ENCODE measurements at regions not wholly inside any gene's neighbourhood (a gene's known extent, or its start where the extent isn't known, plus 50 kb on each side); places are given as distances from the start of the nearest gene placed in this dataset.

DNA sequence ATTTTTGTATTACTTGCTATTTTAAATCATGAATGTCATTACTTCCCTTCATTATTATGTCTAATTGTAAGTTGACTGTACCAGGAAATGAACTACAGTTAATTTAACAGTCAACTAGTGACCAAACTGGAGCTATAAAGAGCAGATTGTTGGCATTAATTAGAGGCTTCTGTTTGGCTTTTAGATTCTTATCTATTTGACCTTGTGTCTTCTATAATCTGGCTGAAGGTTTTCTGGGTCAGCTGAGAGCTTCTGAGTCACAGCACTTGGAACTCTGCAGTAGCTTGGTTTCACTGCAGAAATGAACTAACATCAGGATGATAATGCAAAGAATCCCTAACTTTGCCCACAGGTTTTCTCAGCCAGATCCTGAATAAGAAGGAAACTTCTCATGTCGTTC lies 169.2 kb upstream of the LEF1 start:
- TF ChIP-seq HMG20B (CRISPR knock-in tag; conservative IDR thresholded peaks at IDR 0.05) (no peak), ZNF737 (CRISPR knock-in tag; IDR thresholded peaks at IDR 0.05; ENCODE audit: borderline replicate concordance) (no peak), PRPF4 (IDR thresholded peaks at IDR 0.05; ENCODE audit: low read depth, low read length, poor library complexity, severe bottlenecking) (no peak), ARID3A (IDR thresholded peaks at IDR 0.05; ENCODE audit: low read depth, low read length) (no peak), USF2 (IDR thresholded peaks at IDR 0.05; ENCODE audit: low read depth, low read length) (no peak), USF2 (CRISPR knock-in tag; IDR thresholded peaks at IDR 0.05; ENCODE audit: borderline replicate concordance) (no peak), ZNF382 (CRISPR knock-in tag; IDR thresholded peaks at IDR 0.05; ENCODE audit: borderline replicate concordance) (no peak), CREB1 (IDR thresholded peaks at IDR 0.05) (no peak), CREB1 (CRISPR knock-in tag; IDR thresholded peaks at IDR 0.05) (no peak), ZBTB7A (CRISPR knock-in tag; IDR thresholded peaks at IDR 0.05) (no peak), MBD4 (IDR thresholded peaks at IDR 0.05; ENCODE audit: borderline replicate concordance, low read length) (no peak), POLR2AphosphoS5 (IDR thresholded peaks at IDR 0.05; ENCODE audit: low read depth, low read length) (no peak), ARNTL (CRISPR knock-in tag; IDR thresholded peaks at IDR 0.05) (no peak)
- TF ChIP-seq, protein P1, sequence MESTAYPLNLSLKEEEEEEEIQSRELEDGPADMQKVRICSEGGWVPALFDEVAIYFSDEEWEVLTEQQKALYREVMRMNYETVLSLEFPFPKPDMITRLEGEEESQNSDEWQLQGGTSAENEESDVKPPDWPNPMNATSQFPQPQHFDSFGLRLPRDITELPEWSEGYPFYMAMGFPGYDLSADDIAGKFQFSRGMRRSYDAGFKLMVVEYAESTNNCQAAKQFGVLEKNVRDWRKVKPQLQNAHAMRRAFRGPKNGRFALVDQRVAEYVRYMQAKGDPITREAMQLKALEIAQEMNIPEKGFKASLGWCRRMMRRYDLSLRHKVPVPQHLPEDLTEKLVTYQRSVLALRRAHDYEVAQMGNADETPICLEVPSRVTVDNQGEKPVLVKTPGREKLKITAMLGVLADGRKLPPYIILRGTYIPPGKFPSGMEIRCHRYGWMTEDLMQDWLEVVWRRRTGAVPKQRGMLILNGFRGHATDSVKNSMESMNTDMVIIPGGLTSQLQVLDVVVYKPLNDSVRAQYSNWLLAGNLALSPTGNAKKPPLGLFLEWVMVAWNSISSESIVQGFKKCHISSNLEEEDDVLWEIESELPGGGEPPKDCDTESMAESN (CRISPR knock-in tag; conservative IDR thresholded peaks at IDR 0.05) = no peak
- TF ChIP-seq, protein P2, sequence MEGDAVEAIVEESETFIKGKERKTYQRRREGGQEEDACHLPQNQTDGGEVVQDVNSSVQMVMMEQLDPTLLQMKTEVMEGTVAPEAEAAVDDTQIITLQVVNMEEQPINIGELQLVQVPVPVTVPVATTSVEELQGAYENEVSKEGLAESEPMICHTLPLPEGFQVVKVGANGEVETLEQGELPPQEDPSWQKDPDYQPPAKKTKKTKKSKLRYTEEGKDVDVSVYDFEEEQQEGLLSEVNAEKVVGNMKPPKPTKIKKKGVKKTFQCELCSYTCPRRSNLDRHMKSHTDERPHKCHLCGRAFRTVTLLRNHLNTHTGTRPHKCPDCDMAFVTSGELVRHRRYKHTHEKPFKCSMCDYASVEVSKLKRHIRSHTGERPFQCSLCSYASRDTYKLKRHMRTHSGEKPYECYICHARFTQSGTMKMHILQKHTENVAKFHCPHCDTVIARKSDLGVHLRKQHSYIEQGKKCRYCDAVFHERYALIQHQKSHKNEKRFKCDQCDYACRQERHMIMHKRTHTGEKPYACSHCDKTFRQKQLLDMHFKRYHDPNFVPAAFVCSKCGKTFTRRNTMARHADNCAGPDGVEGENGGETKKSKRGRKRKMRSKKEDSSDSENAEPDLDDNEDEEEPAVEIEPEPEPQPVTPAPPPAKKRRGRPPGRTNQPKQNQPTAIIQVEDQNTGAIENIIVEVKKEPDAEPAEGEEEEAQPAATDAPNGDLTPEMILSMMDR (CRISPR knock-in tag; IDR thresholded peaks at IDR 0.05) = no peak
